ENCODE measurements at regions not wholly inside any gene's neighbourhood (a gene's known extent, or its start where the extent isn't known, plus 50 kb on each side); places are given as distances from the start of the nearest gene placed in this dataset.

DNA sequence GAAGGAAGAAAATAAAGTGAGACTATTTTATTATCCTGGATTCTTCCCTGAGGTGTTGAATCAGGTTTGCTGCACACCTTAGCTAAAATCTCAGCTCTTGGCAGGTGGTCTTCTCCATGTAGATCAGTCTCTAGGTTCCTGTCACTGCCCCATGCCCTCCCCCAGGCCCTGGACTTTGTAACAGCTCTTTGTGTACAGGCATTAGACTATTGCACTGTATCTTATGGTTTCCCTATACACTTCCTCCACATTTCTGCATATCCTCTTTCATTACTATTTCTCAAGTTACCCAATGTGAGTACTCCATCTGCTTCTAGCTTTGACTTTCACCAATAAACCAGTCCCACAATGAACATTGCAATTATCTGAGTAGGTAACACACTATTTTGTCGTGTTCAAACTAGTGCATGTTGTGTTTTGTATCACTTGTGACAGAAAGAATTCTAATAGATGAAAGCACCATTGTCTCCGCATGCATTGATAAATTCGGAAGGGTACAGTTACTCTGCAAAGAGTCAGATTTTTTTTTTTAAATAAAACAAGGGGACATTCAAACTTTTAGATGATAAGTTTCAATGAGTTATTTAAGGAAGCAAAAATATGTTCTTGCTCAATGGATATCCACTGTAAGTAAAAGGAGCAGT lies 1348.7 kb upstream of the C9orf72 start:
- Histone ChIP-seq H3K4me3 (no peak overlapping the region), H3K36me3 (no peaks in the 10 kb centered on the region), H3K9me3 (no peaks in the 10 kb centered on the region), H3K27ac (no peak overlapping the region), H3K27me3 (no peaks in the 10 kb centered on the region), H3K4me1 (ENCODE audit: insufficient read depth) (no peaks in the 10 kb centered on the region)
- WGBS, 3 donors: 81 to 86% (median 82%) methylated on average over 3 of the region's 3 CpGs
- intact Hi-C loops (cut with DNase I): no loop called here
- no peak for DNase-seq
- TF ChIP-seq POLR2A (IDR thresholded peaks at IDR 0.05) (no peak), EP300 (IDR thresholded peaks at IDR 0.05) (no peak)
- TF ChIP-seq, protein P1, sequence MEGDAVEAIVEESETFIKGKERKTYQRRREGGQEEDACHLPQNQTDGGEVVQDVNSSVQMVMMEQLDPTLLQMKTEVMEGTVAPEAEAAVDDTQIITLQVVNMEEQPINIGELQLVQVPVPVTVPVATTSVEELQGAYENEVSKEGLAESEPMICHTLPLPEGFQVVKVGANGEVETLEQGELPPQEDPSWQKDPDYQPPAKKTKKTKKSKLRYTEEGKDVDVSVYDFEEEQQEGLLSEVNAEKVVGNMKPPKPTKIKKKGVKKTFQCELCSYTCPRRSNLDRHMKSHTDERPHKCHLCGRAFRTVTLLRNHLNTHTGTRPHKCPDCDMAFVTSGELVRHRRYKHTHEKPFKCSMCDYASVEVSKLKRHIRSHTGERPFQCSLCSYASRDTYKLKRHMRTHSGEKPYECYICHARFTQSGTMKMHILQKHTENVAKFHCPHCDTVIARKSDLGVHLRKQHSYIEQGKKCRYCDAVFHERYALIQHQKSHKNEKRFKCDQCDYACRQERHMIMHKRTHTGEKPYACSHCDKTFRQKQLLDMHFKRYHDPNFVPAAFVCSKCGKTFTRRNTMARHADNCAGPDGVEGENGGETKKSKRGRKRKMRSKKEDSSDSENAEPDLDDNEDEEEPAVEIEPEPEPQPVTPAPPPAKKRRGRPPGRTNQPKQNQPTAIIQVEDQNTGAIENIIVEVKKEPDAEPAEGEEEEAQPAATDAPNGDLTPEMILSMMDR (IDR thresholded peaks at IDR 0.05): no peak

- TF ChIP-seq, protein P1 (IDR thresholded peaks at IDR 0.05): no peak
- TF ChIP-seq POLR2A (IDR thresholded peaks at IDR 0.05) (no peak), EP300 (IDR thresholded peaks at IDR 0.05) (no peak)
- Histone ChIP-seq H3K4me3 (no peak overlapping the region), H3K27ac (no peak overlapping the region), H3K36me3 (no peaks in the 10 kb centered on the region), H3K27me3 (no peaks in the 10 kb centered on the region), H3K4me1 (ENCODE audit: insufficient read depth) (no peaks in the 10 kb centered on the region), H3K9me3 (no peaks in the 10 kb centered on the region)
- intact Hi-C loops (cut with DNase I): no loop called here
- no peak for DNase-seq
- WGBS, 3 donors: 8 to 13% (median 12%) methylated on average over 4 of the region's 4 CpGs
These were observed 1349.6 kb upstream of the C9orf72 start for GRCh38 chr9:28922891-28923290.

- Histone ChIP-seq H3K4me1 (ENCODE audit: insufficient read depth) (no peaks in the 10 kb centered on the region), H3K36me3 (no peaks in the 10 kb centered on the region), H3K4me3 (no peak overlapping the region), H3K27me3 (no peaks in the 10 kb centered on the region), H3K27ac (no peak overlapping the region), H3K9me3 (no peaks in the 10 kb centered on the region)
- DNase-seq: no peak
- TF ChIP-seq EP300 (IDR thresholded peaks at IDR 0.05) (no peak), POLR2A (IDR thresholded peaks at IDR 0.05) (no peak)
- TF ChIP-seq, protein P1 (IDR thresholded peaks at IDR 0.05): no peak
- 35 to 46% (median 40%) methylated on average over 3 of the region's 3 CpGs for WGBS, 3 donors
- intact Hi-C loops (cut with DNase I): no loop called here
These were observed 1350.1 kb upstream of the C9orf72 start for GRCh38 chr9:28923351-28923750.

DNA sequence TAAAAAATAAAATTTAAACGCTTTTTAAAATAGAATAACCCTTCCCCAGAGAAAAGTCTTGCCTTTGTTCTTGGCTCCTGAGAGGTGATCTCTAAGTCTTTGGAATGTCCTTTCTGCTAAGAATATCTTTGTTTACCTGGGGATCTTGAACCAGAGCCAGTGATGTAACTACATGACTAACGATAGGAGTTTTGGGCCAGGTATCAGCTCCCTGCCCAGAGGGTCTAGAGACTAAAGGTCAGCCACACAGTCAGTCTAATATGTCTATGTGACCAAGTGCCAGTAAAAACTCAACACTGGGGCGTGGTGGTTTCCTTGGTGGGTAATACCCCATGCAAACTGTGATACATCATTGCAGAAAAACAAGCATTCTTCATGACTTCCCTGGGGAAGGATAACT lies 1351.9 kb upstream of the C9orf72 start:
- no peaks in the 10 kb centered on the region for H3K4me1 ChIP-seq (ENCODE audit: insufficient read depth)
- H3K4me3 ChIP-seq: no peak overlapping the region
- no peaks in the 10 kb centered on the region for H3K36me3 ChIP-seq
- no peak for DNase-seq
- no peak for TF ChIP-seq POLR2A (IDR thresholded peaks at IDR 0.05)
- TF ChIP-seq, protein P1 (IDR thresholded peaks at IDR 0.05): no peak
- no peak for TF ChIP-seq EP300 (IDR thresholded peaks at IDR 0.05)
- 70 to 75% (median 75%) methylated on average over 3 of the region's 3 CpGs for WGBS, 3 donors
- H3K9me3 ChIP-seq: no peaks in the 10 kb centered on the region
- no peak overlapping the region for H3K27ac ChIP-seq
- intact Hi-C loops (cut with DNase I): no loop called here
- no peaks in the 10 kb centered on the region for H3K27me3 ChIP-seq

All from ovary (tissue), 7 donors.